Transverse colon (tissue), 4 donors: ENCODE measurements at regions not wholly inside any gene's neighbourhood (a gene's known extent, or its start where the extent isn't known, plus 50 kb on each side); places are given as distances from the start of the nearest gene placed in this dataset.

Experiments
- CTCF ChIP-seq, 5 experiments: fragments of 200-600 bp in 3 of 5; fragments of 450-650 bp in 2 of 5; sonication (generic) in 3 of 5; IDR thresholded peaks; 1 replicate in 2 of 5; 2 replicates in 3 of 5; pipeline ENCODE4 v1.5.1; 2016 to 2017; ENCODE audit warnings: antibody characterized with exemption in 5 of 5, inconsistent platforms in 3 of 5, mild to moderate bottlenecking in 2 of 5, moderate library complexity in 1 of 5
- POLR2A ChIP-seq: fragments of 450-650 bp; IDR thresholded peaks from one replicate; pipeline ENCODE4 v1.6.1; 2016; ENCODE audit warnings: antibody characterized with exemption, mild to moderate bottlenecking, moderate library complexity
- POLR2AphosphoS5 ChIP-seq, 3 donors: sonication (generic); formaldehyde crosslinking; IDR thresholded peaks; one replicate each; pipeline ENCODE4 v1.6.1; 2016; ENCODE audit warnings: antibody characterized with exemption in 3 of 3

GRCh38 chr3:41076399-41076798 lies 122.9 kb upstream of the CTNNB1 start:
- no peak for TF ChIP-seq POLR2A
- no peak for TF ChIP-seq CTCF (IDR thresholded peaks at IDR 0.05)
- TF ChIP-seq POLR2AphosphoS5 (IDR thresholded peaks at IDR 0.05), result no peak
